NCI-H82 treated with DMSO at 0.1 percent for 48 hours (cell line): ENCODE measurements at regions not wholly inside any gene's neighbourhood (a gene's known extent, or its start where the extent isn't known, plus 50 kb on each side); places are given as distances from the start of the nearest gene placed in this dataset.

Experiments used
- DNase-seq: peaks from one replicate; lab custom pipeline; 2025; ENCODE audit not compliant: unreplicated experiment; lab: John Stamatoyannopoulos, UW

DNA sequence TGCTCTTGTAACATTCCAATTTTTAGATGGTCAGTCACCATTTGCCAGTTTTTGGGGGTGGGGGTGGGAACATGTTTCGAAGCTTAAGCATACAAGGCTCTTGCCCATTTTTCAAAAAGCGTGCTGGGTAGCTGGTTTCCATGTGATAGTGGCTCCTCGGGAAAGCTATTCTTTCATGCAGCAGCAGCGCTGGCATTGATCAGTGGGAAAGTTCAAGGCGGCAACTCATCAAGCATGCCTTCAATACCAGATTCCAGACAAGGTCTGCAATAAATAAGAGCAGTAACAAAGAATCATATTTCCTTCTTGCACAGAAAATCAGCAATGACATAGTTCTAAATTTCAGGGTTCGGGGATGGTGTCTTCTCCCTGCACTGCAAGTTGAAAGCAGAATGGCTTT, 133.5 kb upstream of the ONECUT1 start:
- DNase-seq: no peak

- DNase-seq: no peak
Measured at GRCh38 chr15:52922871-52923270, 132.7 kb upstream of the ONECUT1 start.

GRCh38 chr15:52912172-52912571, 122.0 kb upstream of the ONECUT1 start:
- no peak for DNase-seq

- no peak for DNase-seq
Measured at GRCh38 chr15:52893338-52893737, 103.2 kb upstream of the ONECUT1 start.

DNA sequence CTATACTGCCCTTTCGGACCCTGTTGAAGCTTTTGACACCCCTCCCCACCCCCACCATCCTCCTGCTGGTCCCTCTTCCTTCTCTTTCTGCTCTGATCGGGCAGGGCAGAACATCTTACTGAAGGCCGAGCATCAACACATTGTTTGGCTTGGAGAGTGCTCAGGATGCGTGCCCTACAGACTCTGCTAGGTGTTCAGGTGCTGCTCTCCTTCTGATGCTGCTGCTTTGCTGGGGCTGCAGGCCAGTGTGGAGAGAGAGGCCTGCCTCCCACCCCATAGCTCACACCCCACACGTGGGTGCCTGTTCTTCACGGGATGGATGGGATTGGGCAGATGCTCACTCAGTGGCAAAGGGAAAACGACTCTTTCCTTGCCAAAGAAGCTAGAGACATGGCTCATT, 89.8 kb upstream of the ONECUT1 start:
- DNase-seq: no peak

GRCh38 chr15:52879145-52879544, 89.0 kb upstream of the ONECUT1 start:
- DNase-seq: no peak

- DNase-seq: no peak
Measured at GRCh38 chr15:52876991-52877663, 87.0 kb upstream of the ONECUT1 start.

GRCh38 chr15:52872036-52872818, 82.1 kb upstream of the ONECUT1 start:
- DNase-seq: no peak

DNA sequence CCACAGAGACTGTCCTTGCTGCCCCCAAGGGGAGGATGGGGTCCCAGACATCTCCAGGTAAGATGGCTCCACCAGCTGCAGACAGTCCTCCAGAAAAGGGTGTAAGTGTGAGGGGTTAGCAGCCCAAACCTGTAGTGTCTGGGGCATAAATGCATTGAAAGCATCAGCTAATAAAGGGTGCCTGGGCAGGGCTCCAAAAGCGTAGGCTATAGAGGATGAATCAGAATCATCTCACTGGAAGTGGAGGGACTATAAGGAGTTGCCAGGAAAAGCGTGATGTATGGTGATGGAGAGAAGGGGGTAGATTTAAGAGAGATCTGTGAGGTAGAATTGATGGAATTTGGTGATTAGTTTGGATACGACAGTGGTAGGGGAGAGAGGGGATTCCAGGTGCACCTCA, 79.9 kb upstream of the ONECUT1 start:
- no peak for DNase-seq

DNA sequence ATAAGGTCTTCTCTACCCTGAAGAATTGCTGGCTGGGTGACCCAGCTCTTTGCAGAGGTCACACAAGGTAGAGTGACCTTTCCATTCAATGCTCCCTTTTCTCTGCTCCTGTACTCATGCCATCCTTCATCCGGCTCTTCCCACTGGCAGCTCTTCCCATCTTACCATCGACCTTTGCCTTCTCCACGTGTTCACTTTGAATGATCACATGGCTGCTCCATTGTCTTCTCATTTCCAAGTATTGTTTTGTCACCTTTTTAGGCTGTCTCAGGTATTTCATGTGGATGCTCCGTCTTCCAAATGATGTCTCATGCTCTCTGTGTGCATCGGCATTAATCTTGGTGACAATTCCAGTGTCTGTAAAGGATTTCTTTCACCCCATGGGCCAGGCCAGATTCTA, 76.6 kb upstream of the ONECUT1 start:
- DNase-seq: no peak

GRCh38 chr15:52862677-52863076, 72.5 kb upstream of the ONECUT1 start:
- no peak for DNase-seq

- no peak for DNase-seq
Measured at GRCh38 chr15:52858782-52859176, 68.6 kb upstream of the ONECUT1 start.

DNA sequence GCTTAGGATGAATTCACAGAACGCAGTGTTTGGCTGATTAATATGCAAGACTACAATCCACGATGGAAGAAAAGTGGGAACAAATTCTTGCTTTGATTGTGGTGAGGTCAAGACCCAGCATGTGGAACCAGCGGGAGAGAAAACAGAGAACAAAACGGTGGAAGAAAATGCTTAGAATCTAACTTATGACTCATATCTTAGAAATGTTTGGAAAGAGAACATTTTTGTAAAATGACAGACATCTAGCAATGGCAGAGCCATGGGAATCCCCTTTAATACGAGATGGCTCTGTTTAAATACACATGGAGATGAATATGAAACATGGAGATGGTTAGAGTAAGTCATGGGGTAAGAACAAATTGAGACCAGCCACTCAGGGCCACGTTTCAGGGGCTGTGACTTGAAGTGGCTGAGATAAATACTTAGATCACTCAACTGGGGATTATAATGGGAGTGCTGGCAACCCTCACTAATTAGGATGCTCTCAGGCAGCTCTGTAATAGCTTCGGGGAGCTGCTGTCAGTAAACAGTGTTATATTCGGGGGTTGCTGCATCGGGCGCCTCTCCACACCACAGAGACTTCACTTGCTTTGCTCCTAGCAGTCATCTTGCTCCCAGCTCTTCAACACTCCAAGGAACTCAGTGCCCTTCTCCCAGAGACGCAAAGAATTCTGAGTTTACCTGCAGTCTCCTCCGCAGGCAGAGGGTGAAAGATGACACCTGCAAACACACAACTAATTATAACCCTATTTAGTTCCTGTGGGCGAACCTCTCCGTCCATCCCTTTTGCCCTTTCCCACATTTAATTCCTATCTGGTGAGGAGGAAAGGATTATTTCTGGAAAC, 68.0 kb upstream of the ONECUT1 start:
- peak; percentile 30 for DNase-seq

DNA sequence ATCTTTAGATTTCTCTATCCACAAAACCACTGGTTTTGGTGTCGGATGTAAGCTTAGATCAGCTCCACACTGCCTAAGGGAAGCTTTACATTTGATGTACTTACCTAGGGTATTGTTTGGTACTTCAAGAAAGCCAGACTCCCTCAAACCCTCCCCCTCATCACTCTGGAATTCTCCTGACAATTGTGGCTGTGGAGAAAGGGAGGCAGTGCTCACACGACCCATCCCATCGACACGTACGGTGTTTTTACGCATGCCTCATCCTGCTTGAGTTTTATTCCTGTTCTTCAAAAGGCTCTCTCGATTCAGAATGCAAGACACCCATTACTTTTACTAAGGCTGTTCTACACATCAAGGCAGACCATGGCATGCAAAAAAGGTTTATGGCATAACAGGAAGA, 67.3 kb upstream of the ONECUT1 start:
- DNase-seq: no peak

DNA sequence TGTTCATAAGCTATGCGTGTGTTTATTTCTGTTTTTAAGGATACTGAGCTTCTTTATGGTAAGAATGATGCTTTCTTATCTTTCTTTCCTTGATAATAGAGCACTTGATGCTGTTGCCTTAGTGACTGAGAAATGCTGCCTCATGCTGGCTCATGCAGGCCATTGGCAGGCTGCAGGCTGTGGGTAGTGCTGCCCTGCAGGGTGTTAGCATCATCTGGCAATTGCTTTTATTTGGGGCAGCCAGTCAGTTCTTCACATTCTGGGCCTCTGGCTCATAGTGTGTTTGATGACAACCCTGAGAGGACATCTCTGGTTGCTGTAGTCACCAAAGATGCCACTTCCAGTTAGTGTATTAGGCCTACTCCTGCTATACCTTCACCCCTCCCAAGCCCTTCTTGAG, 66.2 kb upstream of the ONECUT1 start:
- no peak for DNase-seq

- DNase-seq: no peak
Measured at GRCh38 chr15:52855157-52855556, 65.0 kb upstream of the ONECUT1 start.

DNA sequence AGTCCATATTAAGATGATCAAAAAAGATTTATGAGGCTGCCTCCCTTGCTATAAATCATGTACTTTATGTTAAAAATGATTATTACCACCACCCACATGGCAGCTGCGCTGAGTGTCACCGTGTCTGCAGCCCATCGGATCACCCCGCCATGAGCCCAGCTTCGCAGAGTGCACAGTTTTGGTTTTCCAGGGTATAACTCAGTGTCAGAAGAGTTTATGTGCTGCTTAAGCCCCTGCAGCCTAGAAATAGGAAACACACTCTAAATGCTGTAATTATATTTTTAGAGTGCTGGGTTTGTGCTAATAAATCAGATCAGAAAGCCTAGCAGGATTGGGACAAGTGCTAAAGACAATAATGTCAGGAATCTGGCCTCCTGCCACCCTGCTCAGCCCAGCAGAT, 54.7 kb upstream of the ONECUT1 start:
- no peak for DNase-seq
